Uterus (tissue), 2 donors: ENCODE measurements at regions not wholly inside any gene's neighbourhood (a gene's known extent, or its start where the extent isn't known, plus 50 kb on each side); places are given as distances from the start of the nearest gene placed in this dataset.

ENCODE experiments used
- POLR2A ChIP-seq, 2 donors: fragments of 450-650 bp; IDR thresholded peaks; one replicate each; pipeline ENCODE4 v1.6.1; 2016; ENCODE audit warnings: antibody characterized with exemption in 2 of 2, mild to moderate bottlenecking in 1 of 2, moderate library complexity in 1 of 2
- TF ChIP-seq, protein P1 (sequence below), 4 experiments: fragments of 200-600 bp in 2 of 4; fragments of 450-650 bp in 2 of 4; sonication (generic) in 2 of 4; IDR thresholded peaks; one replicate each; pipeline ENCODE4 v1.5.1; 2016 to 2019; ENCODE audit warnings: antibody characterized with exemption in 4 of 4, mild to moderate bottlenecking in 2 of 4, moderate library complexity in 1 of 4

DNA sequence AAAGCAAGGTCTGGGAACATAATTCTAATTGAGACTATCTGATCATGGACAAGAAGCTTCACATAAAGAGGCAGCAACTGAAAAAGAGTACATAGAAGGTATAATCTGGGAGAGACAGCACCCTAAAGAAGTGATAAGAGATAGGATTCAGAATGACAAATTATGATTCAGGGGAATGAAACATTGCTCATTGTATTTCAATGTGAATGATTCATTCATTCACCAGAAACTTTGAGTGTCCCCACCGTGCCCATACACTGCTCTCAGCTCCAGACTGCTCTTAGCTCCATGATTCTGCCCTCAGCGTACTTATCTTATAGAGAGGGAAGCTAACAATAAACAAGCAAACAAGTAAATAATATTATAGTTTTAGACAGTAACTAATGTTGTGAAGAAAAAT, 329.3 kb upstream of the IRAK1BP1 start:
- TF ChIP-seq, protein P1, sequence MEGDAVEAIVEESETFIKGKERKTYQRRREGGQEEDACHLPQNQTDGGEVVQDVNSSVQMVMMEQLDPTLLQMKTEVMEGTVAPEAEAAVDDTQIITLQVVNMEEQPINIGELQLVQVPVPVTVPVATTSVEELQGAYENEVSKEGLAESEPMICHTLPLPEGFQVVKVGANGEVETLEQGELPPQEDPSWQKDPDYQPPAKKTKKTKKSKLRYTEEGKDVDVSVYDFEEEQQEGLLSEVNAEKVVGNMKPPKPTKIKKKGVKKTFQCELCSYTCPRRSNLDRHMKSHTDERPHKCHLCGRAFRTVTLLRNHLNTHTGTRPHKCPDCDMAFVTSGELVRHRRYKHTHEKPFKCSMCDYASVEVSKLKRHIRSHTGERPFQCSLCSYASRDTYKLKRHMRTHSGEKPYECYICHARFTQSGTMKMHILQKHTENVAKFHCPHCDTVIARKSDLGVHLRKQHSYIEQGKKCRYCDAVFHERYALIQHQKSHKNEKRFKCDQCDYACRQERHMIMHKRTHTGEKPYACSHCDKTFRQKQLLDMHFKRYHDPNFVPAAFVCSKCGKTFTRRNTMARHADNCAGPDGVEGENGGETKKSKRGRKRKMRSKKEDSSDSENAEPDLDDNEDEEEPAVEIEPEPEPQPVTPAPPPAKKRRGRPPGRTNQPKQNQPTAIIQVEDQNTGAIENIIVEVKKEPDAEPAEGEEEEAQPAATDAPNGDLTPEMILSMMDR (IDR thresholded peaks at IDR 0.05) = no peak
- no peak for TF ChIP-seq POLR2A (IDR thresholded peaks at IDR 0.05)
